ENCODE measurements at regions not wholly inside any gene's neighbourhood (a gene's known extent, or its start where the extent isn't known, plus 50 kb on each side); places are given as distances from the start of the nearest gene placed in this dataset.

GRCh38 chr14:34059037-34059924 is 108.4 kb upstream of the EGLN3 start:
- no peak for FAIRE-seq
- Histone ChIP-seq H3K36me3 (ENCODE audit: control insufficient read depth in 2 of 2, extremely low read depth in 1 of 2, insufficient read depth in 2 of 2, low read length in 2 of 2) (no peaks in the 10 kb centered on the region), H3K9ac (replicated peaks; ENCODE audit: extremely low read depth, insufficient read depth, low read length) (peak overlapping the region; percentile 54), H3K4me1 (ENCODE audit: control insufficient read depth, extremely low read depth, insufficient read depth, low read length) (no peaks in the 10 kb centered on the region), H3K79me2 (ENCODE audit: control insufficient read depth, insufficient read depth, low read length) (no peaks in the 10 kb centered on the region), H3K27ac (ENCODE audit: insufficient read depth, low read depth, low read length) (no peak overlapping the region), H3K9me1 (replicated peaks; ENCODE audit: control insufficient read depth, extremely low read depth, insufficient read depth, low read length) (no peaks in the 10 kb centered on the region), H2AFZ (ENCODE audit: low read depth, low read length) (peak overlapping the region; percentile 99), H3K9me3 (replicated peaks; ENCODE audit: control insufficient read depth, insufficient read depth, low read length) (no peaks in the 10 kb centered on the region), H3K4me2 (ENCODE audit: insufficient read depth, low read length) (peak overlapping the region; percentile 64), H3K4me3 (replicated peaks in 1 of 3; ENCODE audit: insufficient read depth in 1 of 3, low read depth in 1 of 3, low read length in 3 of 3) (peak overlapping the region in 2 of 3 experiments; percentile 2 to 53), H3K27me3 (ENCODE audit: control insufficient read depth in 2 of 2, insufficient read depth in 2 of 2, low read length in 2 of 2) (peaks cover 0 to 7% of the 10 kb centered on the region in 2 experiments), H4K20me1 (replicated peaks; ENCODE audit: control insufficient read depth, extremely low read depth, insufficient read depth, low read length) (no peaks in the 10 kb centered on the region)
- TF ChIP-seq MYC (IDR thresholded peaks at IDR 0.05; ENCODE audit: low read depth, low read length) (no peak), JUN (IDR thresholded peaks at IDR 0.05; ENCODE audit: borderline replicate concordance, insufficient read depth, insufficient read length, low read depth) (no peak), GATA2 (IDR thresholded peaks at IDR 0.05; ENCODE audit: insufficient read depth, insufficient read length, low read depth, low read length) (no peak), POLR2A (IDR thresholded peaks at IDR 0.05; ENCODE audit: low read depth, low read length) (no peak), POLR2AphosphoS5 (IDR thresholded peaks at IDR 0.05; ENCODE audit: insufficient read depth, low read depth, low read length) (no peak), EZH2 (IDR thresholded peaks at IDR 0.05; ENCODE audit: borderline replicate concordance, low read depth, low read length, severe bottlenecking) (no peak), FOS (IDR thresholded peaks at IDR 0.05; ENCODE audit: borderline replicate concordance, insufficient read depth, low read length) (no peak)
- TF ChIP-seq, protein P1, sequence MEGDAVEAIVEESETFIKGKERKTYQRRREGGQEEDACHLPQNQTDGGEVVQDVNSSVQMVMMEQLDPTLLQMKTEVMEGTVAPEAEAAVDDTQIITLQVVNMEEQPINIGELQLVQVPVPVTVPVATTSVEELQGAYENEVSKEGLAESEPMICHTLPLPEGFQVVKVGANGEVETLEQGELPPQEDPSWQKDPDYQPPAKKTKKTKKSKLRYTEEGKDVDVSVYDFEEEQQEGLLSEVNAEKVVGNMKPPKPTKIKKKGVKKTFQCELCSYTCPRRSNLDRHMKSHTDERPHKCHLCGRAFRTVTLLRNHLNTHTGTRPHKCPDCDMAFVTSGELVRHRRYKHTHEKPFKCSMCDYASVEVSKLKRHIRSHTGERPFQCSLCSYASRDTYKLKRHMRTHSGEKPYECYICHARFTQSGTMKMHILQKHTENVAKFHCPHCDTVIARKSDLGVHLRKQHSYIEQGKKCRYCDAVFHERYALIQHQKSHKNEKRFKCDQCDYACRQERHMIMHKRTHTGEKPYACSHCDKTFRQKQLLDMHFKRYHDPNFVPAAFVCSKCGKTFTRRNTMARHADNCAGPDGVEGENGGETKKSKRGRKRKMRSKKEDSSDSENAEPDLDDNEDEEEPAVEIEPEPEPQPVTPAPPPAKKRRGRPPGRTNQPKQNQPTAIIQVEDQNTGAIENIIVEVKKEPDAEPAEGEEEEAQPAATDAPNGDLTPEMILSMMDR (IDR thresholded peaks at IDR 0.05; ENCODE audit: extremely low read depth in 1 of 2, insufficient read depth in 1 of 2, low read depth in 1 of 2, low read length in 2 of 2), result no peak
- TF ChIP-seq, protein P2, sequence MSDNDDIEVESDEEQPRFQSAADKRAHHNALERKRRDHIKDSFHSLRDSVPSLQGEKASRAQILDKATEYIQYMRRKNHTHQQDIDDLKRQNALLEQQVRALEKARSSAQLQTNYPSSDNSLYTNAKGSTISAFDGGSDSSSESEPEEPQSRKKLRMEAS (IDR thresholded peaks at IDR 0.05; ENCODE audit: insufficient read depth, insufficient read length), result no peak
- BruUV-seq (replicated peaks), result no TSS peak
- POLR2A ChIA-PET, result no interaction called here
- CTCF ChIA-PET, result interaction anchor here (1.0 to 3.1 kb wide), 9 partner anchors 8 to 219 kb away, joined by 3 to 21 read pairs (median 6); no protein-coding TSS in a partner anchor
- intact Hi-C loops (cut with micrococcal nuclease) (loop anchor here (10.0 kb wide), 1 partner anchor 1124 kb away; the partner anchor contains the start of gene NPAS3), dilution Hi-C loops (cut with MboI; ENCODE audit: extremely low pct_ligation_motif_present, low sequenced_read_pairs) (no loop called here)
- peak; percentile 8 for DNase-seq (ENCODE audit: low read depth, low spot score)

Measured in endothelial cell of umbilical vein (primary cell).